Smooth muscle cell (in vitro differentiated cells): ENCODE measurements at regions not wholly inside any gene's neighbourhood (a gene's known extent, or its start where the extent isn't known, plus 50 kb on each side); places are given as distances from the start of the nearest gene placed in this dataset.

ENCODE experiments used
- DNase-seq: peaks from one replicate; lab custom pipeline; 2025; ENCODE audit not compliant: unreplicated experiment; lab: John Stamatoyannopoulos, UW
- H2AFZ ChIP-seq: fragments of 200-600 bp; sonication (generic); 2 replicates; pipeline ENCODE4 v1.6.0; 2016; ENCODE audit warnings: antibody characterized with exemption, low read depth, mild to moderate bottlenecking
- H3F3A ChIP-seq: fragments of 200-600 bp; sonication (generic); 2 replicates; pipeline ENCODE4 v1.6.0; 2017; ENCODE audit warnings: antibody characterized with exemption, low read depth
- H3K27ac ChIP-seq: fragments of 200-600 bp; sonication (generic); 2 replicates; pipeline ENCODE4 v1.5.1; 2016; ENCODE audit warnings: low read depth, mild to moderate bottlenecking
- H3K27me3 ChIP-seq: fragments of 200-600 bp; sonication (generic); 2 replicates; pipeline ENCODE4 v1.6.1; 2016; ENCODE audit warnings: low read depth, mild to moderate bottlenecking
- H3K36me3 ChIP-seq: fragments of 200-600 bp; sonication (generic); 2 replicates; pipeline ENCODE4 v1.5.1; 2016; ENCODE audit warnings: low read depth
- H3K4me1 ChIP-seq: fragments of 200-600 bp; sonication (generic); 2 replicates; pipeline ENCODE4 v1.5.1; 2016; ENCODE audit warnings: low read depth
- H3K4me2 ChIP-seq: fragments of 200-600 bp; sonication (generic); 2 replicates; pipeline ENCODE4 v1.6.0; 2016; ENCODE audit warnings: mild to moderate bottlenecking
- H3K4me3 ChIP-seq: fragments of 200-600 bp; sonication (generic); 2 replicates; pipeline ENCODE4 v1.5.1; 2016; ENCODE audit warnings: mild to moderate bottlenecking
- H3K79me2 ChIP-seq: fragments of 200-600 bp; sonication (generic); 2 replicates; pipeline ENCODE4 v1.6.0; 2016; ENCODE audit warnings: low read depth, mild to moderate bottlenecking
- H3K9ac ChIP-seq: fragments of 200-600 bp; sonication (generic); 2 replicates; pipeline ENCODE4 v1.6.0; 2016; ENCODE audit warnings: low read depth
- H3K9me3 ChIP-seq: fragments of 200-600 bp; sonication (generic); replicated peaks from 2 replicates; pipeline ENCODE4 v1.5.1; 2016; ENCODE audit warnings: low read depth
- H4K20me1 ChIP-seq: fragments of 200-600 bp; sonication (generic); 2 replicates; pipeline ENCODE4 v1.6.0; 2016; ENCODE audit warnings: low read depth
- WGBS: methylation state at CpG from one replicate; pipeline ENCODE4 v1.1.7; 2016; ENCODE audit warnings: low lambda C conversion rate; 5-methylcytosine and 5-hydroxymethylcytosine counted together
- TF ChIP-seq, protein P1 (sequence below): fragments of 200-600 bp; sonication (generic); IDR thresholded peaks from 2 replicates; pipeline ENCODE4 v1.5.1; 2017; ENCODE audit warnings: borderline replicate concordance, mild to moderate bottlenecking, antibody characterized with exemption; ENCODE audit not compliant: insufficient read depth, poor library complexity, severe bottlenecking

DNA sequence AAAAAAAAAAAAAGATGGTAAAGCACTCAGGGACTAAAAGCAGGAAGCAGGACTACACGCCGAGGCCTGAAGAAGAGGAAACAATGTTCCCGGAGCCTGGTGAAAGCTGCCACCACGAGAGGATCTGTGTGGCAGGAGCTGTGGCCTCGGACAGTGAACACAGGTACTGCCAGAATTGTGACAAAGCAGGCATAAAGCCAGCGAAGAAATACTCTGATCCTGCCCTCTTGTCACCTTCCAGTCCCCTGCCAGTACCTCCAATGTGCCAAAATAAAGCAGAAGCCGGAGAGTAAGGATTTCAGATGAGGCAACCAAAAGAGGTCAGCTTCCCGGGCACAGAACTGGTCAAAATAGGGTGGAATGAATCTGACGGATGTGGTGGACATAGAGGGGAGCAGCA, 211.5 kb upstream of the TARS1 start:
- no peak for DNase-seq
- WGBS, result 91% methylated on average over 9 of the region's 9 CpGs
- H3K4me1 ChIP-seq, result peaks cover 34% of the 10 kb centered on the region
- H3K9me3 ChIP-seq, result no peaks in the 10 kb centered on the region
- no peak overlapping the region for H3K27ac ChIP-seq
- no peaks in the 10 kb centered on the region for H3K79me2 ChIP-seq
- no peak overlapping the region for H2AFZ ChIP-seq
- H3K27me3 ChIP-seq, result no peaks in the 10 kb centered on the region
- H3F3A ChIP-seq, result no peaks in the 10 kb centered on the region
- TF ChIP-seq, protein P1, sequence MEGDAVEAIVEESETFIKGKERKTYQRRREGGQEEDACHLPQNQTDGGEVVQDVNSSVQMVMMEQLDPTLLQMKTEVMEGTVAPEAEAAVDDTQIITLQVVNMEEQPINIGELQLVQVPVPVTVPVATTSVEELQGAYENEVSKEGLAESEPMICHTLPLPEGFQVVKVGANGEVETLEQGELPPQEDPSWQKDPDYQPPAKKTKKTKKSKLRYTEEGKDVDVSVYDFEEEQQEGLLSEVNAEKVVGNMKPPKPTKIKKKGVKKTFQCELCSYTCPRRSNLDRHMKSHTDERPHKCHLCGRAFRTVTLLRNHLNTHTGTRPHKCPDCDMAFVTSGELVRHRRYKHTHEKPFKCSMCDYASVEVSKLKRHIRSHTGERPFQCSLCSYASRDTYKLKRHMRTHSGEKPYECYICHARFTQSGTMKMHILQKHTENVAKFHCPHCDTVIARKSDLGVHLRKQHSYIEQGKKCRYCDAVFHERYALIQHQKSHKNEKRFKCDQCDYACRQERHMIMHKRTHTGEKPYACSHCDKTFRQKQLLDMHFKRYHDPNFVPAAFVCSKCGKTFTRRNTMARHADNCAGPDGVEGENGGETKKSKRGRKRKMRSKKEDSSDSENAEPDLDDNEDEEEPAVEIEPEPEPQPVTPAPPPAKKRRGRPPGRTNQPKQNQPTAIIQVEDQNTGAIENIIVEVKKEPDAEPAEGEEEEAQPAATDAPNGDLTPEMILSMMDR, result no peak
- no peak overlapping the region for H3K9ac ChIP-seq
- no peak overlapping the region for H3K4me3 ChIP-seq
- no peaks in the 10 kb centered on the region for H4K20me1 ChIP-seq
- H3K36me3 ChIP-seq, result no peaks in the 10 kb centered on the region
- H3K4me2 ChIP-seq, result no peak overlapping the region

DNA sequence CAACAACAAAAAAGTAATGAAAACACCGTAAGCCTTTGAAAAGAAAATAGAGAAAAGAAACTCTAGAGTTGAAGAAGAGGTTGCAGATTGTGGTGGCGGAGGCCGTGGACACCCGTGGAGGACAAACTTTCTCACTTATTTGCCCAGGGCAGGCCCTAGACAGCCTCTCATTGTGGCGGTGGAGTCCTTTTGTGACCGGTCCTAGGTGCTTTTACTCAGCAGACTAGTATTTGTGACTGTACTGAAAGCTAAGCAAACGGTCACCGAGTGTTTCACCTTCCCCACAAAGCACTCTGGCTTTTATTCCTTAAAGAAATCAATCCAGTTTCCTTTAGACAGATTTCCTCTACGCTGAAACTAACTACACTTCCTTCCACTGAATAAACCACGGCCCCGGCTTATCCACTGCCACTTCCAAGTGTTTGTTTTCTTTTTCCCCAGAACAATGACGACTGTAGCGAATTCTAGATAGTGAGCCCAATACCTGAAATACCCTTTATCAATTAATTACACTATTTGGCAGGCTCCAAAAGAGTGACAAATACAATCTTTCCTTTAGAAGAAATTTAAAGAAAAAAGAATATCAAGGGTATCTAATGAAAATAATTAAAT, 210.2 kb upstream of the TARS1 start:
- Histone ChIP-seq H3K9me3 (no peaks in the 10 kb centered on the region), H3F3A (no peaks in the 10 kb centered on the region), H3K79me2 (no peaks in the 10 kb centered on the region), H4K20me1 (no peaks in the 10 kb centered on the region), H3K27ac (no peak overlapping the region), H3K4me1 (peaks cover 34% of the 10 kb centered on the region), H3K4me3 (no peak overlapping the region), H3K36me3 (no peaks in the 10 kb centered on the region), H2AFZ (no peak overlapping the region), H3K27me3 (no peaks in the 10 kb centered on the region), H3K9ac (no peak overlapping the region), H3K4me2 (no peak overlapping the region)
- WGBS, result 84% methylated on average over 13 of the region's 13 CpGs
- no peak for DNase-seq
- TF ChIP-seq, protein P1, result no peak

DNA sequence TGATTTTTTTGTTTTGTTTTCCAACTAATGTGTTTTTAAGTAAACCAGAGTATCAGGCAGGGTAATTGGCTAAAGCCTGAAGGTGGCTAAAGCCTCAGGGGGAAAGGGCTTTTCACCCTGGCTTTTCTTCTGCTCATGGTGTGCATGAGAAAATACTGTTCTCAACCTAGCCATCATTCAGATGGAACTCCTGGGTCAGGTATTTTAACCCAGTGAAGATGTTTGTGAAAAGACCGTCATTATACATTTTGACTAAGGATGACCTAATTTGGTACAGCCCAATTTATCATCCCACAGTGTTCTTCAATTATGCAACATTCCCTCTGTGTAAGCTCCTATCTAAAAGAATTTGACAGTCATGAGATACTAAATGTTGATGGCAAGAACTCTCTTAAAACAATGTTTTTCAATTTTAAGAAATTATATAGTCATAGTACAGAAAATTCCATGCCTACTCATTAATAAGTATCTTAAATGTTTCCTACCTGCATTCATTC, 209.5 kb upstream of the TARS1 start:
- TF ChIP-seq, protein P1, result no peak
- Histone ChIP-seq H3K79me2 (no peaks in the 10 kb centered on the region), H3K9ac (no peak overlapping the region), H3K27me3 (no peaks in the 10 kb centered on the region), H4K20me1 (no peaks in the 10 kb centered on the region), H3K9me3 (no peaks in the 10 kb centered on the region), H3K36me3 (no peaks in the 10 kb centered on the region), H3K4me1 (peaks cover 34% of the 10 kb centered on the region), H3F3A (no peaks in the 10 kb centered on the region), H3K27ac (no peak overlapping the region), H2AFZ (no peak overlapping the region), H3K4me2 (no peak overlapping the region), H3K4me3 (no peak overlapping the region)
- WGBS, result 70% methylated on average over 1 of the region's 1 CpG
- DNase-seq, result no peak

DNA sequence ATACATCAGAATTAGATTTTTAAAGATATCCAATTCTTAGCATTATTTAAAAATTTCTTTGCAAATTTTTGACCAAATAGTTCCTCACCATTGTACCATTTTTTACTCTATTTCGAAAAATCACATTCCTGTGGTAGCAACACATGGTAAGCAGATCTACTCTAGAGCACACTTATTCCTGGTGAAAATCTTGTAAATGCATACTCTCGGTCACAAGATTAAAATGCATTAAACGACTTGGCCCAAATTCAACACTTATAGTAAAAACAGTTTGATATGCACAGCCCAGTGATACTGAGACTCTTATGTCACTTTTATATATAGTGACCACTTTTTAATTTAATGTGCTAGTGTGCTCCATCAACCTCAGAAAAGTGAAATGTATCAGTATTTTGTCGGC, 208.8 kb upstream of the TARS1 start:
- no peak for DNase-seq
- Histone ChIP-seq H4K20me1 (no peaks in the 10 kb centered on the region), H3K9me3 (no peaks in the 10 kb centered on the region), H3K9ac (no peak overlapping the region), H3K27me3 (no peaks in the 10 kb centered on the region), H3K27ac (no peak overlapping the region), H3K4me1 (peaks cover 34% of the 10 kb centered on the region), H3K4me3 (no peak overlapping the region), H3K79me2 (no peaks in the 10 kb centered on the region), H3K4me2 (no peak overlapping the region), H3F3A (no peaks in the 10 kb centered on the region), H3K36me3 (no peaks in the 10 kb centered on the region), H2AFZ (peak overlapping the region; percentile 21)
- 58% methylated on average over 4 of the region's 4 CpGs for WGBS
- TF ChIP-seq, protein P1, result no peak
